Heart right ventricle (tissue), 16 donors: ENCODE measurements at regions not wholly inside any gene's neighbourhood (a gene's known extent, or its start where the extent isn't known, plus 50 kb on each side); places are given as distances from the start of the nearest gene placed in this dataset.

Experiments
- ATAC-seq, 8 donors: fragments of 200-7000 bp; cut with Tn5 transposase; one replicate each; pipeline ENCODE4 v1.9.1; 2020; ENCODE audit warnings: mild to moderate bottlenecking in 8 of 8, moderate library complexity in 8 of 8, moderate number of reproducible peaks in 1 of 8
- DNase-seq, 2 donors: peaks; one replicate each; pipeline ENCODE4 v3.0.0-alpha.2; 2020
- H3K27ac ChIP-seq, 10 donors: fragments of 200-600 bp; sonication (generic) in 2 of 10; one replicate each; pipeline versions ENCODE4 v1.5.0 to v1.8.0; 2020 to 2022; ENCODE audit warnings: mild to moderate bottlenecking in 3 of 10
- H3K27me3 ChIP-seq, 7 donors: fragments of 200-600 bp; one replicate each; pipeline ENCODE4 v1.8.0; 2021 to 2022; ENCODE audit warnings: mild to moderate bottlenecking in 2 of 7
- H3K36me3 ChIP-seq, 9 donors: fragments of 200-600 bp; sonication (generic) in 1 of 9; one replicate each; pipeline versions ENCODE4 v1.5.0 to v1.8.0; 2020 to 2022; ENCODE audit warnings: mild to moderate bottlenecking in 2 of 9
- H3K4me1 ChIP-seq, 9 donors: fragments of 200-600 bp; sonication (generic) in 1 of 9; one replicate each; pipeline versions ENCODE4 v1.5.0 to v1.8.0; 2020 to 2022; ENCODE audit warnings: mild to moderate bottlenecking in 4 of 9
- H3K4me3 ChIP-seq, 10 donors: fragments of 200-600 bp; sonication (generic) in 2 of 10; one replicate each; pipeline versions ENCODE4 v1.5.0 to v1.8.0; 2020 to 2022; ENCODE audit warnings: mild to moderate bottlenecking in 7 of 10, moderate library complexity in 2 of 10
- H3K9me3 ChIP-seq, 11 donors: fragments of 200-600 bp in 10 of 11; sonication (generic) in 2 of 11; one replicate each; pipeline versions ENCODE4 v1.5.0 to v1.8.0; 2013 to 2022; ENCODE audit warnings: mild to moderate bottlenecking in 2 of 11, control low read depth in 1 of 11, moderate library complexity in 1 of 11
- CTCF ChIP-seq, 9 donors: fragments of 200-600 bp; sonication (generic) in 2 of 9; IDR thresholded peaks; one replicate each; pipeline versions ENCODE4 v1.5.0 to v1.8.0; 2021 to 2022; ENCODE audit warnings: antibody characterized with exemption in 9 of 9, mild to moderate bottlenecking in 5 of 9, moderate library complexity in 1 of 9
- WGBS, 2 donors: extraction: QIAGEN DNeasy Blood & Tissue Kit; methylation state at CpG; one replicate each; pipeline ENCODE4 v1.1.7; 2013; ENCODE audit warnings: inconsistent platforms in 1 of 2; 5-methylcytosine and 5-hydroxymethylcytosine counted together
- intact Hi-C, 10 donors: fragments of 100-400 bp; cut with DNase I; formaldehyde crosslinking; loops; one replicate each; pipeline versions ENCODE4 v1.11.1 to v1.14.2; 2022
- donor health status: Arrhythmogenic right ventricular cardiomyopathy.
- donor health status: ischemic (EF 13 %, LVEDD 7.1; RV severe dilation, severe dysfunction).
- donor health status: healthy with polysubstance abuse.
- donor health status: DM: no; HTN: yes; CAD: no.
- donor health status: DM: no; HTN: no; CAD: no.
- donor health status: ischemic (EF 25% LVEDD 6.9; RV normal size, moderate dysfunction).
- donor health status: ischemic (EF 25% LVEDD 5.7; RV mildly dilated, moderate dysfunction).
- donor health status: healthy.
- donor health status: DM: yes; HTN: yes; CAD: no.
- donor health status: Ischemic cardiomyopathy.
- donor health status: ischemic (EF 35%, LVEDD 5.7; RV mildly dilated, moderate dysfunction).
- donor health status: nonischemic (EF 11% LVEDD 7.7; RV severe dilation, severe dysfunction).
- donor health status: DM: yes; HTN: yes; CAD: no.
- donor health status: PGD.
- donor health status: ischemic (EF 29% LVEDD 5.4; RV normal size, mild dysfunction).
- donor health status: nonischemic (EF 23%, LVEDD 6.1; RV moderate dilation, normal function).

- peaks cover 0 to 3% (median 0%) of the 10 kb centered on the region in 11 donors for H3K9me3 ChIP-seq
- ATAC-seq (no peak), DNase-seq (no peak)
- WGBS, 2 donors: 87% methylated on average over 19 of the region's 19 CpGs
- TF ChIP-seq CTCF (IDR thresholded peaks at IDR 0.05): no peak
- no peaks in the 10 kb centered on the region for H3K27me3 ChIP-seq
- H3K4me1 ChIP-seq: no peaks in the 10 kb centered on the region
- H3K27ac ChIP-seq: no peak overlapping the region
- H3K4me3 ChIP-seq: no peak overlapping the region
- H3K36me3 ChIP-seq: no peaks in the 10 kb centered on the region
- intact Hi-C loops: no loop called here
These were observed 57.2 kb downstream of the JAKMIP3 start for GRCh38 chr10:132122939-132123445.

DNA sequence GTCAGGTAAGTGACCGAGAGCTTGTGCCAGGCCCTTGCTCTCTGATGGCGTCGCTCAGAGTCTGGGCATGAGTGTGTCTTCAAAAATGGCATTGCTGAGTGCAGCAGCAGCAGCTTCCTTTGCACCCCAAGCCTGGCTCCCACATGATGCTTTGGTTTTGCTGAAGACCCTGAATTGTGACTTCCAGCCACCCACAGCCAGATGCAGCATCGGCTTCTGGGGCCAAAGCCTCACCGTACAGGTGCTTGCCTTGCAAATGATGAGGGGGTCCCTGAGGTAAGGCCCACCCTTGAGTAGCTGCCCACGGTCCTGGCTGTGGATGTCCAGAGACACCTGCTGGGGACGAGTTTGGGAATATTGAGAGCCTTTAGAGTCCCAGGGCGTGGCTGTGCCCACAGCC is 57.9 kb downstream of the JAKMIP3 start:
- no peak for ATAC-seq
- no peaks in the 10 kb centered on the region for H3K27me3 ChIP-seq
- H3K9me3 ChIP-seq: peaks cover 0 to 9% (median 0%) of the 10 kb centered on the region in 11 donors
- no peaks in the 10 kb centered on the region for H3K4me1 ChIP-seq
- no peaks in the 10 kb centered on the region for H3K36me3 ChIP-seq
- H3K4me3 ChIP-seq: no peak overlapping the region
- WGBS, 2 donors: 83 to 90% methylated on average over 8 of the region's 8 CpGs
- no peak for DNase-seq
- no peak for TF ChIP-seq CTCF (IDR thresholded peaks at IDR 0.05)
- no peak overlapping the region for H3K27ac ChIP-seq
- intact Hi-C loops: no loop called here

DNA sequence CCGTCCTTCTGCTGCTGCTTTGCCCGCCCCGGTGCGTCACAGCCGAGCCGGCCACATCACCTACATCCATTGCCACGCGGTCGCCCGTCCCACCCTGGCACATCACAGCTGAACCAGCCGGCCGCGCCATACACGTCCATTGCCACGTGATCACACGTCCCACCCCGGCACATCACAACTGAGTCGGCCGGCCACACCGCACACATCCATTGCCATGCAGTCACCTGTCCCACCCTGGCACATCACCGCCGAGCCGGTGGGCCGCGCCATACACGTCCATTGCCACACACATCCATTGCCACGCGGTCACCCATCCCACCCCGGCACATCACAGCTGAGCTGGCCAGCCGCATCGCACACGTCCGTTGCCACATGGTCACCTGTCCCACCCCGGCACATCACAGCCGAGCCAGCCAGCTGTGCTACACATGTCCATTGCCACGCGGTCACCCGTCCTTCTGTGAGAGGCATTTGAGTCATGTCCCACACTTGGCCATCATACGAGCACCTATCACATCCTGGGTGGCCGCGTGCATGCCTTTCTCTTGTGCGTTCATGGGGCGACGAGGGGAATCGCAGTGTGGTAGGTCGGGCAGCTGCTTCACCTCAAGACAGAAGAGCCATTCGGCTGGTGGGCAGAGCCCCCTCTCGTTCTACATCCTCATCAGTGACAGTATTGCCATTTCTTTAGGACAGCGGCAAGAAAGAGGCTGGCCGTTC is 58.6 kb downstream of the JAKMIP3 start:
- DNase-seq: no peak
- H3K4me3 ChIP-seq: no peak overlapping the region
- intact Hi-C loops: no loop called here
- H3K36me3 ChIP-seq: no peaks in the 10 kb centered on the region
- ATAC-seq: peak in 1 of 8 donors; percentile 40
- TF ChIP-seq CTCF (IDR thresholded peaks at IDR 0.05): no peak
- peaks cover 0 to 9% (median 0%) of the 10 kb centered on the region in 11 donors for H3K9me3 ChIP-seq
- whole genome bisulfite sequencing, 2 donors: 92 to 96% methylated on average over 50 of the region's 50 CpGs
- no peaks in the 10 kb centered on the region for H3K4me1 ChIP-seq
- no peak overlapping the region for H3K27ac ChIP-seq
- no peaks in the 10 kb centered on the region for H3K27me3 ChIP-seq

DNA sequence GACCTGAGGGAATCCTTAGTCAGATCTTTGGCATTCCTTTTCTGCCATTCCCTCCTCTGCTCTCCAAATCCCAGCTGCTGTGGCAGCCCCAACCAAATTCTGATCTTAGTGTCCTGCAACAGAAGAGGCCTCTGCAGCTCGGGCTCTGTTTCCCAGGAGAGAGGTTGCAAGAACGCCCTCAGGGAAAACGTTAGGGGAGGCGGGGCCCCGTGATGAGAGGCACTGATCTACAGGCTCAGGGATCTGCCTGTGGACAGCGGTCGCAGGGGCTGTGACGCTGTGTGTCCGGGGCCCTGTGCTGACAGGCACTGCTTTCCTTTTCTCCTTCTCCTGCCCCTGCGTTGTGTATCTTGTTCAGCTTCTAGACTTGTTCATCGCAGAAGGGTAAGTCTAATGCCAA is 57.3 kb upstream of the DPYSL4 start:
- Histone ChIP-seq H3K27ac (no peak overlapping the region), H3K4me3 (no peak overlapping the region), H3K9me3 (peaks cover 0 to 9% (median 0%) of the 10 kb centered on the region in 11 donors), H3K4me1 (no peaks in the 10 kb centered on the region), H3K36me3 (no peaks in the 10 kb centered on the region), H3K27me3 (peaks cover 0 to 9% (median 0%) of the 10 kb centered on the region in 7 donors)
- intact Hi-C loops: no loop called here
- ATAC-seq (no peak), DNase-seq (no peak)
- 54 to 65% methylated on average over 11 of the region's 11 CpGs for WGBS, 2 donors
- no peak for TF ChIP-seq CTCF (IDR thresholded peaks at IDR 0.05)
